Activated effector memory CD4-positive, alpha-beta T cell treated with Interleukin-2 at 50 U/mL for 16 hours (primary cell): ENCODE measurements at regions not wholly inside any gene's neighbourhood (a gene's known extent, or its start where the extent isn't known, plus 50 kb on each side); places are given as distances from the start of the nearest gene placed in this dataset.

ENCODE experiments used
- DNase-seq: peaks from one replicate; pipeline ENCODE4 v3.0.0-alpha.2; 2020

- no peak for DNase-seq
Observed at GRCh38 chr3:43178891-43179366, 73.0 kb upstream of the POMGNT2 start.

GRCh38 chr3:43177085-43177484, 71.2 kb upstream of the POMGNT2 start:
- DNase-seq, result no peak

- no peak for DNase-seq
Observed at GRCh38 chr3:43176666-43177065, 70.8 kb upstream of the POMGNT2 start.

- DNase-seq, result no peak
Observed at GRCh38 chr3:43175541-43175940, 69.7 kb upstream of the POMGNT2 start.

GRCh38 chr3:43173949-43174348, 68.1 kb upstream of the POMGNT2 start:
- DNase-seq, result no peak

GRCh38 chr3:43171748-43172147, 65.9 kb upstream of the POMGNT2 start:
- DNase-seq, result no peak

- DNase-seq, result no peak
Observed at GRCh38 chr3:43170553-43170952, 64.7 kb upstream of the POMGNT2 start.

GRCh38 chr3:43169987-43170386, 64.1 kb upstream of the POMGNT2 start:
- no peak for DNase-seq

GRCh38 chr3:43166406-43166805, 60.5 kb upstream of the POMGNT2 start:
- no peak for DNase-seq

- DNase-seq, result no peak
Observed at GRCh38 chr3:43165786-43166185, 59.9 kb upstream of the POMGNT2 start.

GRCh38 chr3:43163895-43164493, 58.1 kb upstream of the POMGNT2 start:
- DNase-seq, result no peak

GRCh38 chr3:43162230-43163084, 56.6 kb upstream of the POMGNT2 start:
- DNase-seq, result peak; percentile 46

GRCh38 chr3:43161684-43162229, 55.9 kb upstream of the POMGNT2 start:
- DNase-seq, result no peak

GRCh38 chr3:43160664-43161063, 54.8 kb upstream of the POMGNT2 start:
- DNase-seq, result no peak

GRCh38 chr3:43159876-43160255, 54.0 kb upstream of the POMGNT2 start:
- DNase-seq, result no peak

GRCh38 chr3:43159131-43159875, 53.4 kb upstream of the POMGNT2 start:
- DNase-seq, result no peak

GRCh38 chr3:43156812-43157455, 51.1 kb upstream of the POMGNT2 start:
- DNase-seq, result no peak

GRCh38 chr3:43155464-43156121, 49.7 kb upstream of the POMGNT2 start:
- DNase-seq, result no peak
